A549 (cell line): ENCODE measurements at regions not wholly inside any gene's neighbourhood (a gene's known extent, or its start where the extent isn't known, plus 50 kb on each side); places are given as distances from the start of the nearest gene placed in this dataset.

Experiments used
- ATAC-seq, 2 experiments: fragments of 200-7000 bp in 1 of 2; fragments of >200 bp in 1 of 2; cut with Nextera tagmentation in 1 of 2; cut with Tn5 transposase in 1 of 2; 3 replicates each; pipeline versions ENCODE4 v1.8.0 to v1.9.1; 2018 to 2020; ENCODE audit warnings: mild to moderate bottlenecking in 1 of 2, moderate library complexity in 1 of 2
- CTCF ChIA-PET: fragments of 300-600 bp; sonication (Branson Sonifier 250); formaldehyde crosslinking; extraction: SDS; loops from one replicate; lab custom pipeline; 2021; ENCODE audit warnings: antibody characterized with exemption, inconsistent platforms; lab: Yijun Ruan, JAX
- POLR2A ChIA-PET: fragments of 350-600 bp; formaldehyde crosslinking; extraction: SDS; loops from one replicate; lab custom pipeline; 2021; ENCODE audit warnings: antibody characterized with exemption, inconsistent platforms; lab: Yijun Ruan, JAX
- DNase-seq, 2 experiments: peaks; one replicate each; pipeline versions ENCODE4 v3.0.0 to v3.0.0-alpha.2; 2011 to 2016; ENCODE audit warnings: low read depth in 1 of 2, low spot score in 1 of 2
- FAIRE-seq: peaks from 2 replicates; lab custom pipeline; 2011; peaks lifted over from hg19 to GRCh38; lab: Jason Lieb, UNC
- H3K27ac ChIP-seq, 2 experiments: fragments of >200 bp; sonication (Bioruptor Twin); formaldehyde crosslinking; 3 replicates each; pipeline ENCODE4 v1.5.1; 2016 to 2017
- H3K4me1 ChIP-seq: fragments of >200 bp; sonication (Bioruptor Twin); formaldehyde crosslinking; 3 replicates; pipeline ENCODE4 v1.6.1; 2016
- H3K4me2 ChIP-seq: fragments of >200 bp; sonication (Bioruptor Twin); formaldehyde crosslinking; 3 replicates; pipeline ENCODE4 v1.6.1; 2016
- H3K4me3 ChIP-seq: fragments of >200 bp; sonication (Bioruptor Twin); formaldehyde crosslinking; 3 replicates; pipeline ENCODE4 v1.5.1; 2016
- H3K9me3 ChIP-seq: fragments of >200 bp; sonication (Bioruptor Twin); formaldehyde crosslinking; 3 replicates; pipeline ENCODE4 v1.6.1; 2016
- CBX8 ChIP-seq: fragments of 200-600 bp; sonication (generic); IDR thresholded peaks from 2 replicates; pipeline ENCODE4 v1.6.1; 2016
- EHF ChIP-seq: fragments of 250-450 bp; sonication (Bioruptor Pico); IDR thresholded peaks from 2 replicates; pipeline ENCODE4 v1.5.0; 2020; ENCODE audit warnings: mild to moderate bottlenecking
- EHMT2 ChIP-seq: fragments of 200-600 bp; sonication (generic); IDR thresholded peaks from 2 replicates; pipeline ENCODE4 v1.6.1; 2016; ENCODE audit warnings: antibody characterized with exemption, low read depth, mild to moderate bottlenecking, moderate library complexity
- FOXS1 ChIP-seq: fragments of 250-450 bp; sonication (Bioruptor Pico); IDR thresholded peaks from 2 replicates; pipeline ENCODE4 v1.5.0; 2020; ENCODE audit warnings: mild to moderate bottlenecking, moderate library complexity
- HDAC2 ChIP-seq: fragments of 200-600 bp; sonication (generic); IDR thresholded peaks from 2 replicates; pipeline ENCODE4 v1.6.1; 2016
- HMGXB4 ChIP-seq: fragments of 250-450 bp; sonication (Bioruptor Pico); IDR thresholded peaks from 2 replicates; pipeline ENCODE4 v1.5.0; 2021; ENCODE audit warnings: mild to moderate bottlenecking, moderate library complexity, borderline replicate concordance
- HOXA7 ChIP-seq: fragments of 250-450 bp; sonication (Bioruptor Pico); IDR thresholded peaks from 2 replicates; pipeline ENCODE4 v1.5.0; 2020; ENCODE audit warnings: mild to moderate bottlenecking, moderate library complexity
- HOXB13 ChIP-seq: fragments of 250-450 bp; sonication (Bioruptor Pico); IDR thresholded peaks from 2 replicates; pipeline ENCODE4 v1.5.0; 2020; ENCODE audit warnings: low read depth, mild to moderate bottlenecking, moderate library complexity
- JUN ChIP-seq, 2 experiments: fragments of >200 bp; sonication (Bioruptor Twin); formaldehyde crosslinking; IDR thresholded peaks; 2 replicates in 1 of 2; 3 replicates in 1 of 2; pipeline ENCODE4 v1.6.1; 2016 to 2017
- JUNB ChIP-seq: fragments of >200 bp; sonication (Bioruptor Twin); formaldehyde crosslinking; IDR thresholded peaks from 2 replicates; pipeline ENCODE4 v1.6.1; 2016
- KDM1A ChIP-seq: fragments of 200-600 bp; sonication (generic); IDR thresholded peaks from 2 replicates; pipeline ENCODE4 v1.6.1; 2016; ENCODE audit warnings: low read depth, mild to moderate bottlenecking
- KDM5A ChIP-seq: fragments of 200-600 bp; sonication (generic); IDR thresholded peaks from 2 replicates; pipeline ENCODE4 v1.6.1; 2016; ENCODE audit warnings: antibody characterized with exemption, mild to moderate bottlenecking
- MAX ChIP-seq: IDR thresholded peaks from 2 replicates; pipeline ENCODE4 v1.6.1; 2012
- MAZ ChIP-seq: fragments of 150-350 bp; IDR thresholded peaks from 2 replicates; pipeline ENCODE4 v1.6.1; 2014; ENCODE audit warnings: antibody characterized with exemption, low read depth, low read length, borderline replicate concordance
- NFE2L2 ChIP-seq: fragments of 150-350 bp; conservative IDR thresholded peaks from 2 replicates; pipeline ENCODE4 v1.6.1; 2014; ENCODE audit warnings: low read length
- NPAS2 ChIP-seq: fragments of 250-450 bp; sonication (Bioruptor Pico); IDR thresholded peaks from 2 replicates; pipeline ENCODE4 v1.8.0; 2022; ENCODE audit warnings: mild to moderate bottlenecking, moderate library complexity, borderline replicate concordance
- PHF8 ChIP-seq: fragments of 200-600 bp; sonication (generic); IDR thresholded peaks from 2 replicates; pipeline ENCODE4 v1.6.1; 2016; ENCODE audit warnings: low read depth, mild to moderate bottlenecking, antibody characterized with exemption, moderate library complexity, borderline replicate concordance
- RCOR1 ChIP-seq: fragments of 150-350 bp; IDR thresholded peaks from 2 replicates; pipeline ENCODE4 v1.6.1; 2014; ENCODE audit warnings: antibody characterized with exemption, low read length, low read depth
- TFCP2L1 ChIP-seq: fragments of 250-450 bp; sonication (Bioruptor Pico); IDR thresholded peaks from 2 replicates; pipeline ENCODE4 v1.5.0; 2021; ENCODE audit warnings: mild to moderate bottlenecking
- ZC3H11A ChIP-seq: fragments of 450-650 bp; IDR thresholded peaks from 2 replicates; pipeline ENCODE4 v1.6.1; 2014; ENCODE audit warnings: antibody characterized with exemption, mild to moderate bottlenecking
- ZNF302 ChIP-seq: fragments of 250-450 bp; sonication (Bioruptor Pico); IDR thresholded peaks from 2 replicates; pipeline ENCODE4 v1.9.0; 2021; ENCODE audit warnings: inconsistent platforms, mild to moderate bottlenecking, moderate library complexity
- WGBS: methylation state at CpG from one replicate; pipeline ENCODE4 v1.1.6; 2017; ENCODE audit errors: missing lambda C conversion rate; 5-methylcytosine and 5-hydroxymethylcytosine counted together
- TF ChIP-seq, protein P1 (sequence below): IDR thresholded peaks from 2 replicates; pipeline ENCODE4 v1.6.1; 2012
- TF ChIP-seq, protein P2 (sequence below): fragments of >200 bp; sonication (Bioruptor Twin); formaldehyde crosslinking; IDR thresholded peaks from 2 replicates; pipeline ENCODE4 v1.6.1; 2016
- TF ChIP-seq, protein P3 (sequence below): IDR thresholded peaks from 2 replicates; pipeline ENCODE4 v1.6.1; 2012; ENCODE audit warnings: low read depth, borderline replicate concordance

GRCh38 chr9:29416204-29416603 is 1842.9 kb upstream of the C9orf72 start:
- Histone ChIP-seq H3K9me3 (no peaks in the 10 kb centered on the region), H3K27ac (no peak overlapping the region), H3K4me1 (no peaks in the 10 kb centered on the region), H3K4me3 (no peak overlapping the region), H3K4me2 (no peak overlapping the region)
- CTCF ChIA-PET, result no interaction called here
- POLR2A ChIA-PET, result no interaction called here
- ATAC-seq (no peak), DNase-seq (no peak), FAIRE-seq (no peak)
- WGBS, result 6% methylated on average over 2 of the region's 2 CpGs
- TF ChIP-seq KDM5A (no peak), HMGXB4 (CRISPR knock-in tag) (no peak), PHF8 (no peak), HOXA7 (CRISPR knock-in tag) (no peak), TFCP2L1 (CRISPR knock-in tag) (no peak), JUNB (no peak), ZNF302 (CRISPR knock-in tag) (no peak), CBX8 (no peak), HDAC2 (no peak), JUN (IDR thresholded peaks at IDR 0.05) (no peak), MAX (no peak), NPAS2 (CRISPR knock-in tag) (no peak), EHMT2 (no peak), NFE2L2 (no peak), ZC3H11A (no peak)
- TF ChIP-seq, protein P1, sequence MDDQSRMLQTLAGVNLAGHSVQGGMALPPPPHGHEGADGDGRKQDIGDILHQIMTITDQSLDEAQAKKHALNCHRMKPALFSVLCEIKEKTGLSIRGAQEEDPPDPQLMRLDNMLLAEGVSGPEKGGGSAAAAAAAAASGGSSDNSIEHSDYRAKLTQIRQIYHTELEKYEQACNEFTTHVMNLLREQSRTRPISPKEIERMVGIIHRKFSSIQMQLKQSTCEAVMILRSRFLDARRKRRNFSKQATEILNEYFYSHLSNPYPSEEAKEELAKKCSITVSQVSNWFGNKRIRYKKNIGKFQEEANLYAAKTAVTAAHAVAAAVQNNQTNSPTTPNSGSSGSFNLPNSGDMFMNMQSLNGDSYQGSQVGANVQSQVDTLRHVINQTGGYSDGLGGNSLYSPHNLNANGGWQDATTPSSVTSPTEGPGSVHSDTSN, result no peak

GRCh38 chr9:29422438-29422837 is 1849.2 kb upstream of the C9orf72 start:
- Histone ChIP-seq H3K4me3 (no peak overlapping the region), H3K4me1 (no peaks in the 10 kb centered on the region), H3K9me3 (no peaks in the 10 kb centered on the region), H3K4me2 (no peak overlapping the region), H3K27ac (no peak overlapping the region)
- DNase-seq (no peak), FAIRE-seq (no peak), ATAC-seq (no peak)
- ChIA-PET POLR2A (no interaction called here), CTCF (interaction anchor here (0.8 kb wide), 1 partner anchor 19 kb away, joined by 3 read pairs; no protein-coding TSS in a partner anchor)
- no peak for TF ChIP-seq EHF (CRISPR knock-in tag)
- TF ChIP-seq KDM1A, result no peak
- TF ChIP-seq, protein P2, sequence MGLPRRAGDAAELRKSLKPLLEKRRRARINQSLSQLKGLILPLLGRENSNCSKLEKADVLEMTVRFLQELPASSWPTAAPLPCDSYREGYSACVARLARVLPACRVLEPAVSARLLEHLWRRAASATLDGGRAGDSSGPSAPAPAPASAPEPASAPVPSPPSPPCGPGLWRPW, result no peak
- TF ChIP-seq EHMT2, result no peak
- TF ChIP-seq HOXB13 (CRISPR knock-in tag), result no peak
- no peak for TF ChIP-seq ZC3H11A
- TF ChIP-seq, protein P3, sequence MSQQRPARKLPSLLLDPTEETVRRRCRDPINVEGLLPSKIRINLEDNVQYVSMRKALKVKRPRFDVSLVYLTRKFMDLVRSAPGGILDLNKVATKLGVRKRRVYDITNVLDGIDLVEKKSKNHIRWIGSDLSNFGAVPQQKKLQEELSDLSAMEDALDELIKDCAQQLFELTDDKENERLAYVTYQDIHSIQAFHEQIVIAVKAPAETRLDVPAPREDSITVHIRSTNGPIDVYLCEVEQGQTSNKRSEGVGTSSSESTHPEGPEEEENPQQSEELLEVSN, result no peak
- TF ChIP-seq FOXS1 (CRISPR knock-in tag), result no peak
- TF ChIP-seq RCOR1, result no peak
- no peak for TF ChIP-seq HDAC2
- TF ChIP-seq MAZ, result no peak
- TF ChIP-seq MAX, result no peak
- 0% methylated on average over 3 of the region's 3 CpGs for WGBS
